Left hindlimb (tissue), 1 donor: ENCODE measurements at regions not wholly inside any gene's neighbourhood (a gene's known extent, or its start where the extent isn't known, plus 50 kb on each side); places are given as distances from the start of the nearest gene placed in this dataset.

Experiments used
- DNase-seq: peaks from one replicate; pipeline ENCODE4 v3.0.0-alpha.2; 2018

DNA sequence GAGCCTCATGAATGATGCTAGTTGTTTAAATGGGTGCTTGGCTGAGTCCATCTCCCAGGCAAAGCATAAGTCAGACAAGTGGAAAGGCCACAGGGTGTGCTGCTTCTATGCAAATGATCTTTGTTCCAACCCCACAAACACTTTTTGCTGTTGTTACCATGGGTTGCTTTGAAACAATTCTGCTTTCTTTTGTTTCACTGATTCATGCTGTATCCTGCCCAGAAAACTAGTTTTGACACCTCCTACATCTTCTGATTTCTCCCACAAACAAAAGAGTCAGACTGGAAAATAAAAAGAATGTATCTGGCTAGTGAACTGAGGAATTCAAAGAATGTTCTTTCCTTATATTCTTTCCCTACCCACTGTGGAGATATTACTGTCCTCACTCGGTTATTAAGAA, 298.6 kb downstream of the DIRAS2 start:
- no peak for DNase-seq

DNA sequence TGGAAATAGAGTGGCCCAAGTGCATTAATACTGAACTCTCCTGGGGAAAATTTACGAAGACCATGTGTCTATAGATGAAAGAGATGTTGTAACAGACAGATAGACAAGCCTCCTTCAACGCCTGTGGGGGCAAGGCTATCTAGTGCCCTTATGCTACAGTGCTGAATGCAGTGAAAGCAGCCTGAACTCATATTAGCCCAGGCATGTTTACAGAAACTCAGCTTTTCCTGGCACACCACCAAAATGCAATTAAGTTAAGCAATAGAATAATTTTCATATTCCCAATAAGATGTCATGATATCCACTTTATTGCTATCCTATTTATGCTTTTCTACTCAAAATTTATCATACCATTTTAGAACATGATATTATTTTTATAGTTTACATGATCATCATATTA, 277.0 kb downstream of the DIRAS2 start:
- no peak for DNase-seq

DNA sequence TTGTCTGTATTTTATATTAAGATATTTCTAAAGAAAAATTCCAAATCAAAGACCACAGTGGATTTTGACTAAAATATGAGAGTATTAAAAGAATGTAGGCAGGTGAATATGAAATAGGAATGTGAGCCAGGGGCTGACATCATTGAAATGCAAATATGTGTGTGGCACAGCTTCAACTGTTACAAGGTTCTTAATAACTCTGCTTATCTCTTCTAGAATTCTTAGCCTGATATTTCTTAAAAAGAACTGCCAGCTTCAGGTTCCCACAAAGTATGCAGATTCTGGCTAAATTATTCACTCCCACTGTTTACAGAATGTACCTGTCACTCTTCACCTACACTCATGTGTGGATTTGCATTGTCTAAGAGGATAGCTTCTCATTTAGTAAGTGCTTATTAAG, 274.4 kb downstream of the DIRAS2 start:
- no peak for DNase-seq

DNA sequence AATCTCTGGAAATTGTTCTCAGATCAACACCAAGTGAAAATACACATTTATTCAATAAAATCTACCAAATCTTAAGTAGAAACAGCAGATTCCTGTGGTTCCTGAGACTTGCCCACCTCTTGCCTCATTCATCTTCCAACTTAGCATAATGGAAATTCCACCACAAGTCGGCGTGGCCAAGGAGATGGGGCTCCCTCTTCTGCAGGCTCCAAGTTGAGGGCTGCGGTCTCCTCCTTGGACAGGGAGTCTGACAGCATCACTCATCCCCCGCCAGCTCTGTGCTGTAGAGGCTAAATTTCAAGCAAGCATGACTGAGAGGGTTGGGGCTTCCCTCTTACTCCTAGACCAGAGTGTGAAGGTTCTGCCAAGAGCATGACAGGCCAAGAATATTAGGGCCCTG, 273.7 kb downstream of the DIRAS2 start:
- DNase-seq = no peak

DNA sequence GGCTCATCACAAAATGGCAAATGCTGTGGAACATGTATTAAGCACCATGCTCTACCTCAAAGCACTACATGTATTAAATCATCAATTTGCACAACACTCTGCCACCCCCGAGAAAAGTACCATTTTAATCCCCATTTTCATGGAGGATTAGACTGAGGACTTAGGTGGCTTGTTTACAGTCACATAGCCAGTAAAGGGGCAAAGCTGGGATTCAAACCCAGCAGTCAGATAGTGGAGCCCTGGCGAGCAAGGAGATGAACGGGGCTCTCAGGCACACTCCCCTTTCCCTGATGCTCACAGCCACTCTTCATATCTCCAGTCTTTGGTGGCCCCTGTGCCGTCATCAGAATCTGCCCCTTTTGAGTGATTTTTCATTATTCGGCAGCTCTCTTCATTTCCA, 262.9 kb downstream of the DIRAS2 start:
- no peak for DNase-seq

DNA sequence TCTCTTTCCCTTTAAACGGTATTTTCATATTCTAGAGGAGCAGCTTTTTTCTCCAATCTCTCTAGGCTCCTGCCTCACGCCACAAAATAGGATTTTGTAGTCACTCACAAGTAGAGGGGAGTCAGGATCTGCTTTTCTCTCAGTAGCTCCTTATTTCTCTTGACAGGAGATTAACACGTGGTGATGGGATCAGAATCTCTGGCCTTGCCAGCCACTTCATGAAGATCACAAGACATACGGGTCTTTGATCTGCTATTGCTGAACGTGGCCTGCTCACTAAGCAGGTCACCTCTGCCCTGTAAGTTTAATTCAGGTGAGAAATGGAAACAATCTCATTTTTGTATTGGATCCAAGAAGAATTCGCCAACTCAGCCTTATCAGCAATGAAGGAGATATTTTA, 257.5 kb downstream of the DIRAS2 start:
- DNase-seq = no peak

DNA sequence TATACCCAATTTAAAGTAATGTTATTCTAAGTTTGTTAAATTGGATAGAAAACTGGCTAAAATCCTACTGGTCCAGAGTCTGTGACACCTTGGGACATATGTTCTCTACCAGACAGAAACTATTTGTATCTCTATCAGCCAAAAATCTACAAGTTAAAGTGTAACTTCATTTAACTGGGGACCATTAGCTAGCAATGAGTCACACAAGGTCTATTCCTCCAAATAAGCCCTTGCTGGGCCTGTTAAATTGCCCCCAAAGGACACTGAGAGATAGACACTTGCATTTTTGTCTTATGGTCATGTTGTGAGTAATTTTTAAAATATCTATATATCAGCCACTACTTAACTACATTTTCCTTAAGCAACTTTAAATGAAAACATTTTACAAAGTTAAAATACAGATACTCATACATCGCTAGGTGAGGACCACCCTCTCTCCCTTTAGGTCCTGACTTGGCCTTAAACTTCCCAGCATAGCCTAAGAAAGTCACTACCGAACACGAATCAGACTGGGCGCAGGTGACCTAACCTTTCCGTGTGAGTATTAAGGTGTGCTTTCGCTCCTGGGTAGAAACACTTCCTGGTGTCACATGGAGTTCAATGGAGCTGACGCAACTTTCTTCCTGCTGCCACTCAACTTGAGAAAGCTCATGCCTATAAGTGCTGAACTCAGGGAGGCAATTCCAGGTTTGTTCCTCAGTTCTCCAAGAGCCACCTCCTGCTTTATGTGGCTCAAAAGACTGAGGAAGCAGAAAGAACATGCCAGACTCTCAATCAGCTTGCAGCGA, 249.1 kb downstream of the DIRAS2 start:
- no peak for DNase-seq

DNA sequence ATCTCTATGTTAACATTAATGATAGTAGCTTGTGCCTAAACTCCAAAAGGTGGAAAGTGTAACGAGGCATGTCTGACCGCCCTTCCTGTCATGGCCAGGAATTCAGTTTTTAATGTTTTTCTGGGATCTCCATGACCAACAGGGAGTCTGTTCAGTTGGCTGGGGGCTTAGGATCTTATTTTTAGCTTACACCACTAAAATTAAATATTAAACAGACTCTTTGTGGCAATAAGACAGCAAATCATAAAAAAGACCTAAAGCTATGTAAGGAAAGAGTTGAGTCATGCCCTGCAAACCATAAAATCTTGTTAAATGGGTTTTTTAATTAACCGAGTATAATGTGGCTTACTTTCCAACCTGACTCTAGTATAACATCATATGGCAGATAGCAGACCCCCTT, 247.8 kb downstream of the DIRAS2 start:
- no peak for DNase-seq

DNA sequence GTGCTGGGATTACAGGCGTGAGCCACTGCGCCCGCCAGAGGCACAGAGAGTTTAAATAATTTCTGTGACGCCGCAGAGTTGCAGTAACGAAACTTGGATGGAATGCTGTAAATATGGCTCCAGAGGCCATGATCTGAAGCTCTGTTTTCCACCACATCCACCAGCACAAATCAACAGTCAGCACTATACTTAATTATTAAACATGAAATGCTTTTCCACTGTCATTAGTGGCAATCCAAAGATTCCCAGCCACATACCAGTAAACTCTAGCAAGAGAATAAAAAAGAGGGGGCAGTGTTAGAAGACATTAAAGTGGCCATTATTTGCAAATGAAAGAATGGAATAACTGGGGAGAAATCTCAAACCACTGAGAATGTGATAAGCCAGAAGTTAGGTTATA, 242.5 kb downstream of the DIRAS2 start:
- no peak for DNase-seq

DNA sequence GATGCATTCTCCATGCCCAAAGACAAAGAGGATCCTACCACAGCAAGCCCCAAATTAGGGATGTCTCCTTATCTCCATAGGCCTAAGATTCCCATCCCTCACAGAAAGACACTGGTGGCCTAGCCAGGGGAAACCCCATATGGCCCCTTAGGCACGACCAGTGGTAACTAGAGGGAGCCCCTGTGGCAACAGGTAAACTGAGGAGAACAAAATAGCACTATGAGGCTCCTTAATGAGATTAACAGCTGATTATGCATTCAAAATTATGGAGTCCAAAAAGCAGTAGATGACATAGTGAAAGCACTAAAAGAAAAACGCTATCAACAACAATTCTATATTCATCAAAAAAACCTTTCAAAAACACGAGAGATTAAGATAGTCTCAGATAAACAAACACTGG, 234.0 kb downstream of the DIRAS2 start:
- no peak for DNase-seq

DNA sequence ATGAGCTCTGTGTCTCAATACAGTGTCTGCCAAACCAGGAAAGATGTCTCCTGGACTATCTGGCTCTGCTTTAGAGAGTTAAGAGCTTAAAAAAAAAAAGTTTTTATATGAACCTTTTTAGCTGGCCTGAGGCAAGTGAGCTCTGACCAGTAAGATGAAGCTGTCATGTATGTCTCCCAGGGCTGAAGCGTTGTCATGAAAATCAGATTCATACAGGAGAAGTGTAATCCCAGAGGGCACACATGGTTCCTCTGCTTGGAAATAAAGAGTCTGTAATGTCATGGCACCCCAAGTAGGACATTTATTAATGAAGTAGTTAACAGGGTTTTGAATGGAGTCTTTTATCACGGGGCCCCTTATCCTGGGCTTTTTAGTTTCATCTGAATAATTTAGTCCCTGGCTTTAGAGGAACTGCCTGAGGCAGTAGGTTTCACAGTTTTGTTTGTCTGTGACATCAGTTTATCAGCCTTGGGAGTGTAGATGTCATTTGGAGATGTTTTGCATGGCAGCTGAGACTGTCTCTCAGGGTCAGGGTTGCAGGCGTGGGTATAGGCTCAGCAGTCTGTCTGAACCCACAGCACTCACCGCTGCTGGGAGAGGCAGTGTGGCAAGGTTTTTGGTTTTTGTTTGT, 223.3 kb downstream of the DIRAS2 start:
- DNase-seq = no peak

DNA sequence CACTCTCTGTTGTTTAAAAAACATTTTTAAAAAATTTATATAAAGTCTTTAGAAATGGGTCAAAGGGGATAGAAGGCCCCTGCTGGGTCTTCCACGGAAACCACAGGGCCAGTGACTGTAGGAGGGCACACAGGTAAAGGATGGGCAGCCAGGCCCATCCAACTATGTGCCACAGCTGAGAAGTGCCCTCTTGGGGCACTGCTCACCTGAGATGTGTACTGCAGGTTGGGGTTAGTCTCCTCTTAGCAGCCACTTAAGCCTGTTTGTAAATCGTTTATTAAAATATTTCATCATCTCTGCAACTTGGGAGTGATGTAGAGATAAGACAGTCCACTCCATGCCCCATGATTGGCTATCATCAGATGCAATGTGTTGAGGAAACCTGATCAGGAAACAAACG, 222.4 kb downstream of the DIRAS2 start:
- no peak for DNase-seq

DNA sequence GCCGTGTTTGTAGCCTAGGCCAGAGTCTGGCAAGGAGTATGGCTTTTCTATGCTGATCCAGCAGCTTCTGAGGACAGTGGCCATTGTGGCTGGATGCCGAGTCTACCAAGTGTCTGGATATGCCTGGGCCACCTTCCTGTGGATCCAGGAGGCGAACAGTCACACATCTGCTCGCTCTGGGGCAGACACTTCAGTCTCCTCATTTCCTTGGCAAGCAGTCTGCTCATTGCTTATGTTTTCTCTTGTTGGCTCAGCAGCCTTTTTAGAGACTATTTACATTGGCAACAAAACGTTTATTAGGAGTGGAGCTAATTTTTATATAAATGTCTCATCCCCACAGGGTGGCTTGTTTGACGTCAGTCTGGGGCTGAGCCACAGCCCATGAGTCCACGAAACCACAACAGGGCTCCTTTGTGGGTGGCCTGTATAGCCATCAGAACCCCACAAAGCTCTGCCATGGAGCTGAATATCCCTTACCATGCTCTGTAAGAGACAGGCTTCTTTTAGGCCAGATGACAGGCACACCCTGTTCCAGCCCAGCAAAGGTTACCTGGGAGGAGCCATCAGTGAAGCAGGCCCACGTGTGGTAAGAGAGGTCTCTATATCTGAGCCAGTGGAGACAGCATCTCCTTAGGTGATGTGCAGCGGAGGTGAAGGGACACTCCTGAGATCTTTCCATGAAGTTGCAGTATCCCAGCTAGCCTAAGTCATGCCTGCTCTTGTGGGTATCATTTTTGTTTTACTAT, 221.7 kb downstream of the DIRAS2 start:
- no peak for DNase-seq

DNA sequence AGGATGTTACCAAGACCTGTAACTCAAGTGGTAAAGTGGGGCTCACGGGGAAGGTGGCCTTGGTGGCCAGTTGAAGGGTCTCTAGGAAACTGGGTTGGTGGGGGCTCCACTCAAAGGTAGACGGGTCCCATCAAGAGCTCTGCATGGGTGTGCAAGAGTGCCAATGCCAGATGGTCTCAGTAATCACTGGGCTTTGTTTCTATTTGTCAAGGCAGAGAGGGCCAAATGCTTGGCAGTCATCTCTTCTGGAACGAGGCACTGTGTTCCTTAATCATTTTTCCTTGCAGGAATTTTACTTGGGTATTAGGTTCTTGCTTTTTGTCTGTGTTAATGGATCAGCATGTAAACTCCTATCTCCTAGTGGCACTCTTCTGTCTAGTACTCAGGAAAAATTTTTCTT, 220.8 kb downstream of the DIRAS2 start:
- DNase-seq = no peak

DNA sequence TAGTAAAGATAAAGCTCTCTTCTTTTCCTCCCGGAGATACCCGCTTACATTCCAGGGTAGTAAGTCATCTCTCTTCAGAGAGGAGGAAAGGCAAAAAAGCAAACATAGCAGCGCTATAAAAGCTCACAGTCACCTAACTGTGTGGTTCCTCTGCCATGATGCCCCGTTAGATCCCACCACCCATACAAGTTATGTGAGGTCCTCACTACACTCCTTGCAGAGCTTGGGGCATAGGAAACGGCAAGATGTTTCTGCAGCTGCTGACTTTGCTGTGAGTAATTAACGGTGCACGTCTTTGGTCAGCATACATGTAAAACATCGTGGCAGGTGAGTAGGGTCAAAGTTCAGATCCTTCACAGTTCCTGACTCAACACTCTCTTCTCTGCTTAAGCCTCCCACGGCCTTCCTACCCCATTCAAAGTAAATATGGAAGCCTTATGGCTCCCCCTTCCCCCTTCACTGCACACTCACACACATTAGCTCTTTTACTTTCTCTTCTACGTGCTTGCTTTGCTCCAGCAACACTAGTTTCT, 218.9 kb downstream of the DIRAS2 start:
- no peak for DNase-seq

DNA sequence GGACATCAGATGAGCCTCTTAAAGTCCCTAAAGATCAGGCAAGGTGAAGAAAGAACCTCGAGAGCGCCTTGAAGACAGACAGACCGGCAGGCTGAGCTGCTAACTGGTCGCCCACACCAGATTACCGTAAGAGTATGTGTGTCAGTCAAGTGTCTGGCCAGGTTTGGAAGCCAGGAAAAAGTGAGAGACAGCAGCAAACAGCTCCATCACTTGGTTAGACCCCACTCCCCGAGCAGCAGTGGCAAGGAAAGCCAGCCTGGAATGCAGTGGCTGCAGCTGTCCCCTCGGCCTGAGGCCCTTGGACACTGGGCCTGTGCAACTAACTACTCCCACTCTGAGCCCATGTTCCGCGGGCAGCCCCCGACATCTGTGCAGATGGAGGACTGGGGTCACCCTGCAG, 214.1 kb downstream of the DIRAS2 start:
- no peak for DNase-seq

DNA sequence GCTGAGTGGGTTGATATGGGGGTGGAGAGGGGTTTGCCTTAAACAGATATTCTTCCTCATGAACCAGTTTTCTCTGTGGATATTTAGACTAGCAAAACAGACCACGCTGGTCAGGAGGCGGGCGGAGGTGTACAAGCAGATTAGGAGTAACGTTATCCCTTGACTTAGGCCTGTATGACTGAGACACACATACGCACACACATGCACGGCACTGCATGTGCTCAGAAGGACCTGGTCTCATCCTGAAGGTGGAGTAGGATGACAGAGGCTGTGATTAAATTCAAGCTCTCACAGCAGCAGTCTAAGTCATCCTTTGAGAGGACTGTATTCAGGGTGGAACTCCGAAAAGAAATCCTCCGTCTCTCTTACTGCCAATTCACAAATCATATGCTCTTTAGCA, 209.7 kb downstream of the DIRAS2 start:
- DNase-seq = no peak

DNA sequence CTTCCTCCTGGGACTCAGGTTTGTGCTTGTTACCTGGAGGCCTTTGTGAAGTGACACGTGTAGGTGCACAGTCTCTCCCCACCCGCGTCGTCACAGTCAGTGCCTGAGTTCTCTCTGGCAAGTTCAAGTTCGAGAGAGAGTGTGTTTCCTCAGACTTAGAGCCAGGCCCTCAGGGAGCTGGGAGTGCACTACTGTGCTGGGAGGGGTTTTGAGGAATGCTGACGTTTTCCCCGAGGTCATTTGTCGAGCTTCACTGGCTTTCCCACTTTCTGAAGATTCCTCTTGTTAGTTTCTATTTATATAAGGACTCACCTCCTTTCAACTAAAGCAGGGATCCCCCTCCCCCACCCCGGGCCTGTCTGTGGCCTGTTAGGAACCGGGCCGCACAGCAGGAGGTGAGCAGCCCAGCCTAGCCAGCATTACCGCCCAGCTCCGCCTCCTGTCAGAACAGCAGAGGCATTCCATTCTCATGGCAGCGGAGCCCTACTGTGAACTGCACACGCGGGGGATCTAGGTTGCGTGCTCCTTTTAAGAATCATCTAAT, 209.2 kb downstream of the DIRAS2 start:
- DNase-seq = peak; percentile 41

DNA sequence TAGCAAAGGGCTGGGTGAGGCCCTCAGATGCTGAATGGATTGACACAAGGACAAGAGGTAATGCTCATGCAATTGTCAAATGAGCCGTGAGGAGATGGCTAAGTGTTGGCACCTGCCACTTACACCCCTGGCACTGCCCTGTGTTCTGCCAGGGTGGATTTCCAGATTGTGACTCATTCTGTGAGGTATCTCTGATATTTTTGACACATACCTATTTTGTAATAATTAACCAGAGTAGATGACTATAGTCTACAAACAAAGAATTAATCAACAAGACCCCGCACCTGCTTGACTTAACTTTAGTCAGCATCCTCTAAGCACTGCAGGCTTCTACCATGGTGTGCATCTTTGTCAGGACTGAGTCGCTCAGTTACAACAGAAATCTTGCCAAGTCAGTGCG, 200.8 kb downstream of the DIRAS2 start:
- DNase-seq = no peak

DNA sequence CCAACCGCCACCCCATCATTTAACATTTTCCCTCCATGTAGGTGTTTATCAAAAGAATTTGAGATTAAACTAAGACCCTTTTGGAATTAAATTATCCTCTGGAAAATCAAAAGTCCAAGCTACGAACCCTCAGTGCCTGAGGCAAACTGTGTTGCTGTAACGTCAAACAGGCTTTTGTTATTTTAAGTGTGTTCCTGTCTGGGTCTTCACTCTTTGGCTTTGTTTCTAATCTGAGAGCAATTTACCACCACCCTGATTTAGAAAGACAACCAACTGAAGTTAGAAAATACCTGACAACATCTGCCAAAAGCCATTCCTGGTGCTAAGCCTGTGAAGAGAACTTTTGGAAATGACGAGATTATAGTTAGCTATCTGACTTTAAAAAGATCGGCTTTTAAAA, 199.9 kb downstream of the DIRAS2 start:
- no peak for DNase-seq

DNA sequence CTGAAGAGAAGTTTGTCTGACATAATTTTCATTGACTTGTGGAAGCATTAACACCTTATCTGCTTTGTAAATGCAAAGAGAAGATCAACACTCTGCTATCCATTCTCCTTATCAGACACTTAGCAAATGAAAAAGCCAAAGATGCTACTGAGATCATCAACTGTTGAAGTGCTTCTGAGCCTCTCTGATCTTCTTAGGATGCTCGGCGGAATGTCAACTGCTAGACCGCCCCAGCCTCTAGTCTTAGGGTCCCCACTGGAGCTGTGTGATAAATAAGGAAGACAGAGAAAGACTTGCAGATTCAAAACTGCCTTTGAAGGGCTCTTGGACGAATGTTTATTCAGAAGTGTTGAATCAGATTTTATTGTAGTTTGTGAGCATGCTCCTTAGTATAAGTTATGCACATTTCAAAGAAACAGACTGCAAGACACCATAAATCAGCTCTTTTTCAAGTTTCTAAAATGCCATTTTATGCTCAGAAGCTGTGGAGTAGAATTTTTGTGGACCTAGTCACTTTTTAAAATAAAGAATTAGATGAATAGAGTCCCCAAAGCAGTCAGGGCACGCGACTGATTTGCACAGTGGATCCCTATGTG, 197.9 kb downstream of the DIRAS2 start:
- DNase-seq = no peak

DNA sequence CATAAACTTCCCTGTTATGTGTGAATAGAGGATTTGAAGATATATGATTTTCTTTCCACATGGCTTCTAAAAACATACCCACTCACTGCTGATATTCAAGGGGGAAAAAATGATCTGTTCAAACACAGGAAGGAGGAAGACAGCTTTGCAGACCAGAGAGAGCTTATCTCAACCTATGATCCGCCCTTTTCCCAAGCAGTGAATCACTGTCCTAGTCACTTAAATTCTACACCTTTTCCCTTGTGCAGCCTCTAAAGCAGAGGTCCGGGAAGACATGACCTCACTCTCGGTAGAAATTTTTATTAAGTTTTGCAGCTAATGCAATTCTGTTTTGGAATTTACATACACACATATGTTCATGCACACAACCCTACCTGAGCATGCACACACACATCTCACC, 197.2 kb downstream of the DIRAS2 start:
- no peak for DNase-seq
